NCI-H526 treated with DMSO at 0.1 percent for 48 hours (cell line): ENCODE measurements at regions not wholly inside any gene's neighbourhood (a gene's known extent, or its start where the extent isn't known, plus 50 kb on each side); places are given as distances from the start of the nearest gene placed in this dataset.
"Not testable (repeated sequence)": the region's sequence is repeated elsewhere in the genome, so short reads cannot be mapped to it uniquely, and the experiment has no call there.

ENCODE experiments used
- DNase-seq: peaks from one replicate; lab custom pipeline; 2025; lab: John Stamatoyannopoulos, UW

GRCh38 chr6:81624453-81624852, 128.0 kb downstream of the TENT5A start:
- DNase-seq = no peak

- DNase-seq = no peak
Observed at GRCh38 chr6:81623106-81623759, 129.2 kb downstream of the TENT5A start.

- no peak for DNase-seq
Observed at GRCh38 chr6:81621816-81622395, 130.6 kb downstream of the TENT5A start.

GRCh38 chr6:81614292-81614691, 138.2 kb downstream of the TENT5A start:
- DNase-seq = peak; percentile 2

GRCh38 chr6:81613606-81614005, 138.9 kb downstream of the TENT5A start:
- DNase-seq = no peak

- DNase-seq = no peak
Observed at GRCh38 chr6:81612136-81612535, 140.3 kb downstream of the TENT5A start.

GRCh38 chr6:81609736-81610135, 142.7 kb downstream of the TENT5A start:
- DNase-seq = no peak

GRCh38 chr6:81608776-81609175, 143.7 kb downstream of the TENT5A start:
- DNase-seq = no peak

GRCh38 chr6:81606965-81607381, 145.5 kb downstream of the TENT5A start:
- no peak for DNase-seq

- no peak for DNase-seq
Observed at GRCh38 chr6:81605526-81605925, 147.0 kb downstream of the TENT5A start.

GRCh38 chr6:81601918-81602317, 150.6 kb downstream of the TENT5A start:
- no peak for DNase-seq

GRCh38 chr6:81600488-81600887, 152.0 kb downstream of the TENT5A start:
- DNase-seq = not testable (repeated sequence)

- no peak for DNase-seq
Observed at GRCh38 chr6:81594501-81594900, 158.0 kb downstream of the TENT5A start.

GRCh38 chr6:81590314-81590691, 162.2 kb downstream of the TENT5A start:
- no peak for DNase-seq

GRCh38 chr6:81589465-81590313, 162.8 kb downstream of the TENT5A start:
- DNase-seq = no peak

GRCh38 chr6:81585686-81586085, 166.8 kb downstream of the TENT5A start:
- not testable (repeated sequence) for DNase-seq

GRCh38 chr6:81584156-81584555, 168.3 kb downstream of the TENT5A start:
- DNase-seq = not testable (repeated sequence)

- no peak for DNase-seq
Observed at GRCh38 chr6:81575442-81575841, 177.0 kb downstream of the TENT5A start.

GRCh38 chr6:81572020-81572419, 180.5 kb downstream of the TENT5A start:
- no peak for DNase-seq

- DNase-seq = no peak
Observed at GRCh38 chr6:81570681-81571080, 181.8 kb downstream of the TENT5A start.

GRCh38 chr6:81568973-81569372, 183.5 kb downstream of the TENT5A start:
- DNase-seq = no peak

- DNase-seq = no peak
Observed at GRCh38 chr6:81565071-81565470, 187.4 kb downstream of the TENT5A start.

GRCh38 chr6:81564470-81565068, 187.9 kb downstream of the TENT5A start:
- no peak for DNase-seq
